ENCODE measurements at regions not wholly inside any gene's neighbourhood (a gene's known extent, or its start where the extent isn't known, plus 50 kb on each side); places are given as distances from the start of the nearest gene placed in this dataset.

DNA sequence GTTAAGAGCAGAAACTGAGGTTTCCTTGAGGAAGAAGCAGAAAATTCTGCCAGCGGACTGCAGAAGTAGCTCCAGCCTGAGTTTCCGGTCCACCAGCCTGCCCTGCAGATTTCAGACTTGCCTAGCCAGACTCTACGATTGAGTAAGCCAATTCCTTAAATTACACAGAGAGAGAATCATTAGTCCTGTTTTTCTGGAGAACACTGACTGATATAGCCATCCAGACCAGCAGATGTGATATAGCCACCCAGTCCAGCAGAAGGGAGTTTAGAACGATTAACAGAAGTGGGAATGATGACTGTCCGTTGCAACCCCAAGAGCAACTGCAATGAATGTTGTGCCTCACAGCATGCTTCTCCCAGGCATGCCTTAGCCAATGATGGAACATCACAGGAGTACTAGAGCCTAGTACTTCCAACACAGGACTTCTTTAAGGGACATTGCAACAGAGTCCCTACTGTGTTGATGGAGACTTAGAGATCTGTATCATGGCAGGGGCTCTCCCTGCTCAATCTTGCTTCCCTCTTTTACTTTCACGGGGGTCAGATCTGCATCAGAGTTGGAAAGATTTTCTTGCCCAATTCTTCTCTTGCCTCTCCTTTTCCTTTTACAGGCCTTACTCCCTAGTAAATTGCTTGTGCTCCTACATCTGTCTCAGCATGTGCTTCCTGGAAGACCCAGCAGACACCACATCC lies 264.6 kb upstream of the CLNK start:
- TF ChIP-seq, protein P1, sequence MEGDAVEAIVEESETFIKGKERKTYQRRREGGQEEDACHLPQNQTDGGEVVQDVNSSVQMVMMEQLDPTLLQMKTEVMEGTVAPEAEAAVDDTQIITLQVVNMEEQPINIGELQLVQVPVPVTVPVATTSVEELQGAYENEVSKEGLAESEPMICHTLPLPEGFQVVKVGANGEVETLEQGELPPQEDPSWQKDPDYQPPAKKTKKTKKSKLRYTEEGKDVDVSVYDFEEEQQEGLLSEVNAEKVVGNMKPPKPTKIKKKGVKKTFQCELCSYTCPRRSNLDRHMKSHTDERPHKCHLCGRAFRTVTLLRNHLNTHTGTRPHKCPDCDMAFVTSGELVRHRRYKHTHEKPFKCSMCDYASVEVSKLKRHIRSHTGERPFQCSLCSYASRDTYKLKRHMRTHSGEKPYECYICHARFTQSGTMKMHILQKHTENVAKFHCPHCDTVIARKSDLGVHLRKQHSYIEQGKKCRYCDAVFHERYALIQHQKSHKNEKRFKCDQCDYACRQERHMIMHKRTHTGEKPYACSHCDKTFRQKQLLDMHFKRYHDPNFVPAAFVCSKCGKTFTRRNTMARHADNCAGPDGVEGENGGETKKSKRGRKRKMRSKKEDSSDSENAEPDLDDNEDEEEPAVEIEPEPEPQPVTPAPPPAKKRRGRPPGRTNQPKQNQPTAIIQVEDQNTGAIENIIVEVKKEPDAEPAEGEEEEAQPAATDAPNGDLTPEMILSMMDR (IDR thresholded peaks at IDR 0.05) = no peak
- no peak for TF ChIP-seq POLR2A (IDR thresholded peaks at IDR 0.05)
